Ishikawa (cell line): ENCODE measurements at regions not wholly inside any gene's neighbourhood (a gene's known extent, or its start where the extent isn't known, plus 50 kb on each side); places are given as distances from the start of the nearest gene placed in this dataset.

Source experiments
- NFIC ChIP-seq: IDR thresholded peaks from 2 replicates; pipeline ENCODE4 v1.6.1; 2012
- ZBTB7A ChIP-seq: IDR thresholded peaks from 2 replicates; pipeline ENCODE4 v1.6.1; 2012; ENCODE audit warnings: low read depth
- TF ChIP-seq, protein P1 (sequence below): IDR thresholded peaks from 2 replicates; pipeline ENCODE4 v1.6.1; 2012
- TF ChIP-seq, protein P2 (sequence below): IDR thresholded peaks from 2 replicates; pipeline ENCODE4 v1.6.1; 2012; ENCODE audit warnings: low read depth, mild to moderate bottlenecking

DNA sequence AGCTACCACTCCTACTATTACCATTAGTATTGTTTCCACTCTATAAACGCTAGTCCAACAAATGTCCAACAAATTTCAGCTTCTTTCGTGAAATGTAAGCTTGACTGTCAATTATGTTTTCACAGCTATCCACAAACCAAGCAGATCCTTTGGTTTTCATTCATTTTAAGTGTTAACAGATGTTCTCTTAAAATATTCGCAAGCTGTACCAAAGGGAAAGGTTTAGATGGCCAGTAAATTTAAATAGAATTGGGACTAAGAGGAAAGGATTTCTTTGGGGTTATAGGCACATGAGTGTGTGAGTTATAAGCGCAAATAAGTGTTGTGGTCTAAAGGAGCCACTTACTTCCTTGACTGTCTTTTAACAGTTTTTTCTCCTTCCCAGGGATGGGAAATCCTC, 136.8 kb upstream of the ADRA1B start:
- no peak for TF ChIP-seq ZBTB7A
- TF ChIP-seq, protein P1, sequence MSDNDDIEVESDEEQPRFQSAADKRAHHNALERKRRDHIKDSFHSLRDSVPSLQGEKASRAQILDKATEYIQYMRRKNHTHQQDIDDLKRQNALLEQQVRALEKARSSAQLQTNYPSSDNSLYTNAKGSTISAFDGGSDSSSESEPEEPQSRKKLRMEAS: no peak
- TF ChIP-seq, protein P2, sequence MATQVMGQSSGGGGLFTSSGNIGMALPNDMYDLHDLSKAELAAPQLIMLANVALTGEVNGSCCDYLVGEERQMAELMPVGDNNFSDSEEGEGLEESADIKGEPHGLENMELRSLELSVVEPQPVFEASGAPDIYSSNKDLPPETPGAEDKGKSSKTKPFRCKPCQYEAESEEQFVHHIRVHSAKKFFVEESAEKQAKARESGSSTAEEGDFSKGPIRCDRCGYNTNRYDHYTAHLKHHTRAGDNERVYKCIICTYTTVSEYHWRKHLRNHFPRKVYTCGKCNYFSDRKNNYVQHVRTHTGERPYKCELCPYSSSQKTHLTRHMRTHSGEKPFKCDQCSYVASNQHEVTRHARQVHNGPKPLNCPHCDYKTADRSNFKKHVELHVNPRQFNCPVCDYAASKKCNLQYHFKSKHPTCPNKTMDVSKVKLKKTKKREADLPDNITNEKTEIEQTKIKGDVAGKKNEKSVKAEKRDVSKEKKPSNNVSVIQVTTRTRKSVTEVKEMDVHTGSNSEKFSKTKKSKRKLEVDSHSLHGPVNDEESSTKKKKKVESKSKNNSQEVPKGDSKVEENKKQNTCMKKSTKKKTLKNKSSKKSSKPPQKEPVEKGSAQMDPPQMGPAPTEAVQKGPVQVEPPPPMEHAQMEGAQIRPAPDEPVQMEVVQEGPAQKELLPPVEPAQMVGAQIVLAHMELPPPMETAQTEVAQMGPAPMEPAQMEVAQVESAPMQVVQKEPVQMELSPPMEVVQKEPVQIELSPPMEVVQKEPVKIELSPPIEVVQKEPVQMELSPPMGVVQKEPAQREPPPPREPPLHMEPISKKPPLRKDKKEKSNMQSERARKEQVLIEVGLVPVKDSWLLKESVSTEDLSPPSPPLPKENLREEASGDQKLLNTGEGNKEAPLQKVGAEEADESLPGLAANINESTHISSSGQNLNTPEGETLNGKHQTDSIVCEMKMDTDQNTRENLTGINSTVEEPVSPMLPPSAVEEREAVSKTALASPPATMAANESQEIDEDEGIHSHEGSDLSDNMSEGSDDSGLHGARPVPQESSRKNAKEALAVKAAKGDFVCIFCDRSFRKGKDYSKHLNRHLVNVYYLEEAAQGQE: no peak
- no peak for TF ChIP-seq NFIC
